Brain pericyte (primary cell): ENCODE measurements at regions not wholly inside any gene's neighbourhood (a gene's known extent, or its start where the extent isn't known, plus 50 kb on each side); places are given as distances from the start of the nearest gene placed in this dataset.

ENCODE experiments used
- DNase-seq: peaks from one replicate; pipeline ENCODE4 v3.0.0-alpha.2; 2012; ENCODE audit warnings: low read depth, low spot score

- no peak for DNase-seq
Observed at GRCh38 chr3:16052964-16053363, 121.5 kb upstream of the GALNT15 start.

GRCh38 chr3:16053794-16054193, 120.7 kb upstream of the GALNT15 start:
- no peak for DNase-seq

GRCh38 chr3:16055606-16056211, 118.8 kb upstream of the GALNT15 start:
- DNase-seq = no peak

GRCh38 chr3:16056217-16056616, 118.3 kb upstream of the GALNT15 start:
- DNase-seq = no peak

GRCh38 chr3:16058521-16058920, 116.0 kb upstream of the GALNT15 start:
- DNase-seq = no peak

GRCh38 chr3:16059081-16059537, 115.4 kb upstream of the GALNT15 start:
- no peak for DNase-seq

- DNase-seq = no peak
Observed at GRCh38 chr3:16059711-16060357, 114.6 kb upstream of the GALNT15 start.

GRCh38 chr3:16060358-16060852, 114.1 kb upstream of the GALNT15 start:
- DNase-seq = peak; percentile 88

GRCh38 chr3:16060945-16061344, 113.5 kb upstream of the GALNT15 start:
- peak; percentile 37 for DNase-seq

GRCh38 chr3:16061491-16061890, 113.0 kb upstream of the GALNT15 start:
- DNase-seq = no peak

- DNase-seq = no peak
Observed at GRCh38 chr3:16063603-16064002, 110.9 kb upstream of the GALNT15 start.

- DNase-seq = peak; percentile 25
Observed at GRCh38 chr3:16064642-16065414, 109.7 kb upstream of the GALNT15 start.

- DNase-seq = no peak
Observed at GRCh38 chr3:16066545-16066944, 107.9 kb upstream of the GALNT15 start.

- no peak for DNase-seq
Observed at GRCh38 chr3:16066975-16067374, 107.5 kb upstream of the GALNT15 start.

- DNase-seq = no peak
Observed at GRCh38 chr3:16067837-16068471, 106.5 kb upstream of the GALNT15 start.

- DNase-seq = peak; percentile 18
Observed at GRCh38 chr3:16069149-16069922, 105.1 kb upstream of the GALNT15 start.

GRCh38 chr3:16070707-16071106, 103.8 kb upstream of the GALNT15 start:
- DNase-seq = no peak

- DNase-seq = no peak
Observed at GRCh38 chr3:16071206-16071605, 103.3 kb upstream of the GALNT15 start.

GRCh38 chr3:16072420-16073110, 101.9 kb upstream of the GALNT15 start:
- DNase-seq = no peak

- no peak for DNase-seq
Observed at GRCh38 chr3:16073203-16073602, 101.3 kb upstream of the GALNT15 start.
